CD14-positive monocyte (primary cell): ENCODE measurements at regions not wholly inside any gene's neighbourhood (a gene's known extent, or its start where the extent isn't known, plus 50 kb on each side); places are given as distances from the start of the nearest gene placed in this dataset.

Source experiments
- DNase-seq, 3 donors: peaks; one replicate each; pipeline ENCODE4 v3.0.0-alpha.2; 2011 to 2022
- H2AFZ ChIP-seq: 2 replicates; pipeline ENCODE4 v1.6.0; 2012; ENCODE audit warnings: mild to moderate bottlenecking, low read depth, low read length, inconsistent platforms; ENCODE audit not compliant: insufficient read depth, poor library complexity, severe bottlenecking
- H3K27ac ChIP-seq, 2 donors: 1 replicate in 1 of 2; 2 replicates in 1 of 2; pipeline ENCODE4 v1.5.1; 2012 to 2013; ENCODE audit warnings: low read length in 2 of 2, control low read depth in 1 of 2, inconsistent platforms in 1 of 2, low read depth in 1 of 2, mild to moderate bottlenecking in 1 of 2
- H3K27me3 ChIP-seq, 2 donors: one replicate each; pipeline versions ENCODE4 v1.6.0 to v1.6.1; 2011 to 2013; ENCODE audit warnings: low read length in 2 of 2; ENCODE audit not compliant: control insufficient read depth in 2 of 2, insufficient read depth in 2 of 2
- H3K36me3 ChIP-seq, 2 donors: replicated peaks in 1 of 2; 1 replicate in 1 of 2; 2 replicates in 1 of 2; pipeline versions ENCODE4 v1.5.1 to v1.6.1; 2012 to 2013; ENCODE audit warnings: low read length in 2 of 2, control low read depth in 1 of 2, inconsistent platforms in 1 of 2, mild to moderate bottlenecking in 1 of 2; ENCODE audit not compliant: insufficient read depth in 2 of 2, control insufficient read depth in 1 of 2
- H3K4me1 ChIP-seq, 2 donors: 1 replicate in 1 of 2; 2 replicates in 1 of 2; pipeline versions ENCODE4 v1.5.1 to v1.6.1; 2012 to 2013; ENCODE audit warnings: low read length in 2 of 2, control low read depth in 1 of 2, inconsistent platforms in 1 of 2, mild to moderate bottlenecking in 1 of 2, moderate library complexity in 1 of 2; ENCODE audit not compliant: insufficient read depth in 2 of 2, control insufficient read depth in 1 of 2
- H3K4me2 ChIP-seq: replicated peaks from 2 replicates; pipeline ENCODE3; 2012; ENCODE audit warnings: low read length, moderate library complexity, mild to moderate bottlenecking; ENCODE audit not compliant: poor library complexity, severe bottlenecking; ENCODE audit errors: extremely low read depth
- H3K4me3 ChIP-seq, 3 experiments: fragments of 200-600 bp in 1 of 3; sonication (generic) in 1 of 3; replicated peaks in 1 of 3; 1 replicate in 2 of 3; 2 replicates in 1 of 3; pipeline ENCODE4 v1.5.1; 2011 to 2013; ENCODE audit warnings: low read length in 3 of 3, mild to moderate bottlenecking in 3 of 3, control low read depth in 2 of 3, low read depth in 2 of 3, inconsistent platforms in 1 of 3, moderate library complexity in 1 of 3
- H3K79me2 ChIP-seq: 2 replicates; pipeline ENCODE4 v1.6.0; 2012; ENCODE audit warnings: mild to moderate bottlenecking, control low read depth, inconsistent platforms, low read length, moderate library complexity; ENCODE audit not compliant: insufficient read depth
- H3K9ac ChIP-seq: 2 replicates; pipeline ENCODE4 v1.6.0; 2017; ENCODE audit warnings: low read length, mild to moderate bottlenecking; ENCODE audit not compliant: insufficient read depth, poor library complexity, severe bottlenecking
- H3K9me3 ChIP-seq, 2 donors: replicated peaks in 1 of 2; 1 replicate in 1 of 2; 2 replicates in 1 of 2; pipeline versions ENCODE4 v1.5.1 to v1.6.1; 2012 to 2013; ENCODE audit warnings: low read length in 2 of 2, control low read depth in 1 of 2; ENCODE audit not compliant: control insufficient read depth in 1 of 2, insufficient read depth in 1 of 2
- H4K20me1 ChIP-seq: 2 replicates; pipeline ENCODE4 v1.6.0; 2012; ENCODE audit warnings: mild to moderate bottlenecking, low read length, control low read depth, moderate library complexity; ENCODE audit not compliant: insufficient read depth
- H3K27ac Mint-ChIP-seq, 7 donors: one replicate each; pipeline ENCODE4 v1.8.0; 2020; ENCODE audit warnings: mild to moderate bottlenecking in 7 of 7, mixed read lengths in 7 of 7, moderate library complexity in 6 of 7, inconsistent platforms in 2 of 7
- H3K27me3 Mint-ChIP-seq, 3 donors: one replicate each; pipeline ENCODE4 v1.8.0; 2021 to 2022; ENCODE audit warnings: low read depth in 3 of 3, mild to moderate bottlenecking in 3 of 3, mixed read lengths in 3 of 3, moderate library complexity in 3 of 3, inconsistent platforms in 1 of 3
- H3K36me3 Mint-ChIP-seq, 2 donors: one replicate each; pipeline ENCODE4 v1.8.0; 2020; ENCODE audit warnings: mixed read lengths in 2 of 2, inconsistent platforms in 1 of 2, mild to moderate bottlenecking in 1 of 2
- H3K4me1 Mint-ChIP-seq: one replicate; pipeline ENCODE4 v1.8.0; 2020; ENCODE audit warnings: mild to moderate bottlenecking, mixed read lengths
- H3K4me3 Mint-ChIP-seq, 2 donors: one replicate each; pipeline ENCODE4 v1.8.0; 2020; ENCODE audit warnings: mild to moderate bottlenecking in 2 of 2, mixed read lengths in 2 of 2, moderate library complexity in 1 of 2
- H3K9me3 Mint-ChIP-seq, 7 donors: one replicate each; pipeline ENCODE4 v1.8.0; 2020 to 2022; ENCODE audit warnings: mixed read lengths in 7 of 7, mild to moderate bottlenecking in 6 of 7, moderate library complexity in 6 of 7, inconsistent platforms in 2 of 7
- WGBS: methylation state at CpG from one replicate; pipeline ENCODE4 v1.1.5; 2013; ENCODE audit warnings: missing lambda C conversion rate; ENCODE audit not compliant: insufficient coverage; 5-methylcytosine and 5-hydroxymethylcytosine counted together
- intact Hi-C, 2 donors: fragments of 100-400 bp; cut with micrococcal nuclease; formaldehyde crosslinking; loops; one replicate each; pipeline versions ENCODE4 v1.15.0 to v1.15.1; 2023
- TF ChIP-seq, protein P1 (sequence below): fragments of 200-600 bp; IDR thresholded peaks from one replicate; pipeline ENCODE4 v1.8.0; 2022; ENCODE audit warnings: antibody characterized with exemption, mild to moderate bottlenecking

DNA sequence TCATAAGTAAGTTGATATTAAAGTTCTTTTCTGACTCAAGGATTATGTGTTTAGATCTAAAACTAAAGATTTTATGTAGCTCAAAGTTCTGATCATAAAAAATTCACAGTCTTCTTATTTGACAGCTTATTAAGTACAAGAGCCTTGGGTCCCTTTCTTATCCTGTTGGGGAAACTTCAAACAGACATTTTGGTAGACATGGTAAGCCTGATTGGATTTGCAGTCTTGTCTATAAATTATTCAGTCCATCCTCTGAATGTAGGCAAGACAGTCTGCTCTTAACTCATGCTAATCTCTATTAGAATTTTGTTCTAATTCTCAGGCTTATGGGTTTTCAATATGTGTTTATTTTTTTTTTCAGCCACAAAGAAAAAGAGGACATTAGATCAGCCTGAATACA is 1718.7 kb upstream of the SLC10A2 start:
- Mint-ChIP-seq H3K9me3 (peaks cover 0 to 13% (median 8%) of the 10 kb centered on the region in 7 donors), H3K27me3 (no peaks in the 10 kb centered on the region), H3K4me1 (no peaks in the 10 kb centered on the region), H3K36me3 (no peaks in the 10 kb centered on the region), H3K4me3 (no peak overlapping the region), H3K27ac (no peak overlapping the region)
- TF ChIP-seq, protein P1, sequence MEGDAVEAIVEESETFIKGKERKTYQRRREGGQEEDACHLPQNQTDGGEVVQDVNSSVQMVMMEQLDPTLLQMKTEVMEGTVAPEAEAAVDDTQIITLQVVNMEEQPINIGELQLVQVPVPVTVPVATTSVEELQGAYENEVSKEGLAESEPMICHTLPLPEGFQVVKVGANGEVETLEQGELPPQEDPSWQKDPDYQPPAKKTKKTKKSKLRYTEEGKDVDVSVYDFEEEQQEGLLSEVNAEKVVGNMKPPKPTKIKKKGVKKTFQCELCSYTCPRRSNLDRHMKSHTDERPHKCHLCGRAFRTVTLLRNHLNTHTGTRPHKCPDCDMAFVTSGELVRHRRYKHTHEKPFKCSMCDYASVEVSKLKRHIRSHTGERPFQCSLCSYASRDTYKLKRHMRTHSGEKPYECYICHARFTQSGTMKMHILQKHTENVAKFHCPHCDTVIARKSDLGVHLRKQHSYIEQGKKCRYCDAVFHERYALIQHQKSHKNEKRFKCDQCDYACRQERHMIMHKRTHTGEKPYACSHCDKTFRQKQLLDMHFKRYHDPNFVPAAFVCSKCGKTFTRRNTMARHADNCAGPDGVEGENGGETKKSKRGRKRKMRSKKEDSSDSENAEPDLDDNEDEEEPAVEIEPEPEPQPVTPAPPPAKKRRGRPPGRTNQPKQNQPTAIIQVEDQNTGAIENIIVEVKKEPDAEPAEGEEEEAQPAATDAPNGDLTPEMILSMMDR, result no peak
- Histone ChIP-seq H3K36me3 (no peaks in the 10 kb centered on the region), H3K27me3 (no peaks in the 10 kb centered on the region), H3K79me2 (no peaks in the 10 kb centered on the region), H3K27ac (no peak overlapping the region), H3K4me2 (no peak overlapping the region), H2AFZ (no peak overlapping the region), H3K4me3 (no peak overlapping the region), H3K9ac (no peak overlapping the region), H3K4me1 (no peaks in the 10 kb centered on the region), H4K20me1 (no peaks in the 10 kb centered on the region), H3K9me3 (peaks cover 0 to 11% of the 10 kb centered on the region in 2 donors)
- no peak for DNase-seq
- intact Hi-C loops, result no loop called here

DNA sequence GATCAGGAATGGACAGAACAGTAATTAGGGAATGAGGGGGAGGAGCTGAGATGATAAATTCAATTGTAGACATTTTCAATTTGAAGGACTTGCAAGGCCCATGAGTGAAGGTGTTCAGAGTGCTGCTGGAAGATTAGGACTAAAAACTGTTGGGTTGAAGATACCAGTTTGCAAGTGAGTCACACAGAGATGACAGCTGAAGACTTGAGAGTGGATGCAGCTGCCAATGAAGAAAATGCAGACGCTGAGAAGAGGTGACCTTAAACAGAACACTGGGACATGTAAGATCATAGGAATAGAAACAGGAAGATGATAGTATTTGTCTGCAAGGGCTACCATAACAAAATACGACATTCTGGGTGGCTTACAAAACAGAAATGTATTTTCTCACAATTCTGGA is 1716.5 kb upstream of the SLC10A2 start:
- H3K4me3 Mint-ChIP-seq, result no peak overlapping the region
- Histone ChIP-seq H2AFZ (no peak overlapping the region), H3K4me2 (no peak overlapping the region), H3K27me3 (no peaks in the 10 kb centered on the region), H3K9me3 (peaks cover 0 to 11% of the 10 kb centered on the region in 2 donors), H3K4me1 (no peaks in the 10 kb centered on the region), H3K36me3 (no peaks in the 10 kb centered on the region), H4K20me1 (no peaks in the 10 kb centered on the region), H3K4me3 (no peak overlapping the region), H3K9ac (no peak overlapping the region), H3K27ac (no peak overlapping the region), H3K79me2 (no peaks in the 10 kb centered on the region)
- 78% methylated on average over 1 of the region's 2 CpGs for whole genome bisulfite sequencing
- TF ChIP-seq, protein P1, result no peak
- DNase-seq, result no peak
- no peaks in the 10 kb centered on the region for H3K4me1 Mint-ChIP-seq
- peaks cover 0 to 13% (median 8%) of the 10 kb centered on the region in 7 donors for H3K9me3 Mint-ChIP-seq
- H3K36me3 Mint-ChIP-seq, result no peaks in the 10 kb centered on the region
- intact Hi-C loops, result no loop called here
- no peak overlapping the region for H3K27ac Mint-ChIP-seq
- no peaks in the 10 kb centered on the region for H3K27me3 Mint-ChIP-seq
